Activated T-helper 1 cell treated with anti-CD3 and anti-CD28 coated beads, Interleukin-12 subunit alpha, Interleukin-12 subunit beta, Interleukin-2, Interleukin-4 antibody, amounts not matched to agents 30 ng/mL and 10 ng/mL and 1 ng/mL, durations not matched to agents 14 hours and 24 hours and 36 hours (primary cell): ENCODE measurements at regions not wholly inside any gene's neighbourhood (a gene's known extent, or its start where the extent isn't known, plus 50 kb on each side); places are given as distances from the start of the nearest gene placed in this dataset.

Source experiments
- DNase-seq: peaks from one replicate; pipeline ENCODE4 v3.0.0; 2021; ENCODE audit warnings: low spot score
- H3K27ac Mint-ChIP-seq: one replicate; pipeline ENCODE4 v1.8.0; 2021; ENCODE audit warnings: mild to moderate bottlenecking, mixed read lengths
- H3K27me3 Mint-ChIP-seq: one replicate; pipeline ENCODE4 v1.8.0; 2022; ENCODE audit warnings: mild to moderate bottlenecking, moderate library complexity, mixed read lengths; ENCODE audit not compliant: insufficient read depth
- H3K36me3 Mint-ChIP-seq: one replicate; pipeline ENCODE4 v1.8.0; 2021; ENCODE audit warnings: low read depth, mixed read lengths
- H3K4me1 Mint-ChIP-seq: one replicate; pipeline ENCODE4 v1.8.0; 2021; ENCODE audit warnings: low read depth, mixed read lengths
- H3K4me3 Mint-ChIP-seq: one replicate; pipeline ENCODE4 v1.8.0; 2021; ENCODE audit warnings: mild to moderate bottlenecking, moderate library complexity, mixed read lengths
- H3K9me3 Mint-ChIP-seq: one replicate; pipeline ENCODE4 v1.8.0; 2021; ENCODE audit warnings: mixed read lengths
- intact Hi-C: fragments of 100-400 bp; cut with micrococcal nuclease; formaldehyde crosslinking; loops from one replicate; pipeline ENCODE4 v1.15.1; 2024

DNA sequence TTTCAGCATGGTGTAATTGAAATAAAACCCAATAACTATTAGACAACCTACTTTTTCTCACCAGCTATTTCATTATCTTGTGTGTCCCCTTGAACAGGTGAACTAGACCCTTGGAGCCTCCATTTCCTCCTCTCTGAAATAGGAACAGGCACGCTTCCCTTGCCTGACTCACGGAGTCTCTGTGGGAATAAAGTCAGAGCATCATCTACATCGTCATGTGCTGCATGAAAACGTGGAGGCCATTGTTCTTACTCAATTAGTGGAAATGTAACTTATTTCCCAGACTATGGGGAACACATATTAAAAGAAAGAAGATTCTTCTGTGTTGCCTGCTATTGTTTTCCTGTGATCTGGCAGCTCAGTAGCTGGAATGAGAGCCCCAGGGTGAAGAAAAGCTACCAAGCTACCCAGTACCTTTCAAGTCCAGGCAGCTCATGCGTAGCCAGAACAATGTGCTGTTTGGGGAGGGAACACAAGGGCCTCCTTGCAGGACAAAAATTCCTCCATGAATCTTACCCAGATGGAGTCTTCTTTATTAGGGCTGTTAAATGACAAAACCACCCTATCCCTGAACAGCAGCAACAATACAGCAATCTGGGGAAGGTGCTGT is 59.8 kb downstream of the SOX11 start:
- no peaks in the 10 kb centered on the region for H3K4me1 Mint-ChIP-seq
- H3K9me3 Mint-ChIP-seq = peaks cover 4% of the 10 kb centered on the region
- DNase-seq = no peak
- intact Hi-C loops = no loop called here
- no peaks in the 10 kb centered on the region for H3K36me3 Mint-ChIP-seq
- no peaks in the 10 kb centered on the region for H3K27me3 Mint-ChIP-seq
- no peak overlapping the region for H3K27ac Mint-ChIP-seq
- no peak overlapping the region for H3K4me3 Mint-ChIP-seq

GRCh38 chr2:5756272-5756671 is 64.1 kb downstream of the SOX11 start:
- intact Hi-C loops = no loop called here
- Mint-ChIP-seq H3K36me3 (no peaks in the 10 kb centered on the region), H3K4me1 (no peaks in the 10 kb centered on the region), H3K27ac (no peak overlapping the region), H3K27me3 (no peaks in the 10 kb centered on the region), H3K9me3 (peaks cover 4% of the 10 kb centered on the region), H3K4me3 (no peak overlapping the region)
- DNase-seq = no peak

GRCh38 chr2:5758346-5758745 is 66.2 kb downstream of the SOX11 start:
- intact Hi-C loops = no loop called here
- Mint-ChIP-seq H3K4me1 (no peaks in the 10 kb centered on the region), H3K9me3 (peaks cover 4% of the 10 kb centered on the region), H3K27me3 (no peaks in the 10 kb centered on the region), H3K27ac (no peak overlapping the region), H3K36me3 (no peaks in the 10 kb centered on the region), H3K4me3 (no peak overlapping the region)
- no peak for DNase-seq

GRCh38 chr2:5759949-5760348 is 67.8 kb downstream of the SOX11 start:
- Mint-ChIP-seq H3K9me3 (no peaks in the 10 kb centered on the region), H3K4me1 (no peaks in the 10 kb centered on the region), H3K4me3 (no peak overlapping the region), H3K27ac (no peak overlapping the region), H3K36me3 (no peaks in the 10 kb centered on the region), H3K27me3 (no peaks in the 10 kb centered on the region)
- DNase-seq = no peak
- intact Hi-C loops = no loop called here

DNA sequence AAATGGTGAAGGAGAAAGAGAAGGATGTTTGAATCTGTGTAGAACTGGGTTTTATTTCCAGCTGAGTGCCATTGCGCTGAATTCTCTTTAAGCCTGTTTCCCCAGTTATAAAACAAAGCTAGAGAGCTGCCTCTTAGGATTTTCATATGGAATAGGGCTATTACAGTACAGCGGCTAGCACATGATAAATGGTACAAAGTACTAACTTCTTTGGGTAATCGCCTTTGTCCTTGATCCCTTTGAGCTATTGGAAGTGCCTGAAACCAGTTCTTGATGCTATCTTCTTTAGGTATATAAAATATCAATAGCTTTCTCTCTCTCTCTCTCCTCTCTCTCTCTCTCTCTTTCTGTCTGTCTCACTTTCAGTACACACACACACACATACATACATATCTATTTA is 71.3 kb downstream of the SOX11 start:
- H3K27me3 Mint-ChIP-seq = no peaks in the 10 kb centered on the region
- intact Hi-C loops = no loop called here

DNA sequence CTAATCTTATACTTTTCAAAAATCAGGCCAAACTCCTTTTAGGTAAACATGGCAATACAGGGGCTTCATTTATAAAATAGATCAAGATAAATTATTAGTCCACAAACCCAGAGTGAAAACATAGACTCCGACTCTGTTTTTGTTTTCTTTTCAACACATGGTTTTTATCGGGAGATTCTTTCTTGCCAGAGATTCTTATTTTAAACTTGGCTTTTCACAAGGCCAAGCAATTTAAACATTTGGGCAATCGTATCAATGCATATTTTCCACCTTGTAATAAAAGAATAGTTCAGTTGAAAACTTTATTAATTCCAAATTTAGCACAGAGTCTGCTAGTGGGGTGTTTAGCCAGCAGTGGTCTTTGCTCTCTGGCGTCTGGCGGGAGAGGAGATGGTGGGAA is 71.9 kb downstream of the SOX11 start:
- Mint-ChIP-seq H3K4me1 (no peaks in the 10 kb centered on the region), H3K27me3 (no peaks in the 10 kb centered on the region), H3K9me3 (no peaks in the 10 kb centered on the region), H3K4me3 (no peak overlapping the region), H3K36me3 (no peaks in the 10 kb centered on the region), H3K27ac (no peak overlapping the region)
- intact Hi-C loops = no loop called here
- no peak for DNase-seq

More for the DNA sequence above, 71.3 kb downstream of the SOX11 start:
- Mint-ChIP-seq H3K4me3 (no peak overlapping the region), H3K36me3 (no peaks in the 10 kb centered on the region), H3K27ac (no peak overlapping the region), H3K9me3 (no peaks in the 10 kb centered on the region), H3K4me1 (no peaks in the 10 kb centered on the region)
- DNase-seq = no peak

- Mint-ChIP-seq H3K27me3 (no peaks in the 10 kb centered on the region), H3K9me3 (no peaks in the 10 kb centered on the region), H3K27ac (no peak overlapping the region), H3K36me3 (no peaks in the 10 kb centered on the region), H3K4me3 (no peak overlapping the region), H3K4me1 (no peaks in the 10 kb centered on the region)
- DNase-seq = no peak
- intact Hi-C loops = no loop called here
Observed at GRCh38 chr2:5766056-5766455, 73.9 kb downstream of the SOX11 start.

- Mint-ChIP-seq H3K27ac (no peak overlapping the region), H3K27me3 (no peaks in the 10 kb centered on the region), H3K4me1 (no peaks in the 10 kb centered on the region), H3K4me3 (no peak overlapping the region), H3K36me3 (no peaks in the 10 kb centered on the region), H3K9me3 (no peaks in the 10 kb centered on the region)
- intact Hi-C loops = no loop called here
- DNase-seq = no peak
Observed at GRCh38 chr2:5766561-5766960, 74.4 kb downstream of the SOX11 start.

DNA sequence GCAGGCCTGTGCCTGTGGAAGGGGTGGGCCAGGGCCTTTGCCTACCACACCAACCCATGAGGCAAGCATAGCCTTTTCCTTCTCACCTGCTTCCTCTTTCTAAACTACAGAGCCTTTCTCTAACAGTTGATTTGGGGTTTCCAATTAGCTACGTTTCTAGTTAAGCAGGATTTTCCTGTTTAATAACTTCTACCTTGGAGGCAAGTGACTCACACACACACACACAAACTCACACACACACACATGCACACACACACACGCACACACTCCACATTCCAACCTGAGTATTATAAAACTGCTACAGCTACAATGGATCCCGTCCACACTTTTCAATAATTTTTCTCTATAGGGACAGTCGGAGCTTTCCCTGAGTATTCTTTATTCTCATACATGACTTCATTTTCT is 84.9 kb downstream of the SOX11 start:
- Mint-ChIP-seq H3K27me3 (no peaks in the 10 kb centered on the region), H3K36me3 (no peaks in the 10 kb centered on the region), H3K9me3 (no peaks in the 10 kb centered on the region), H3K4me1 (no peaks in the 10 kb centered on the region), H3K27ac (no peak overlapping the region), H3K4me3 (no peak overlapping the region)
- intact Hi-C loops = no loop called here
- DNase-seq = no peak

DNA sequence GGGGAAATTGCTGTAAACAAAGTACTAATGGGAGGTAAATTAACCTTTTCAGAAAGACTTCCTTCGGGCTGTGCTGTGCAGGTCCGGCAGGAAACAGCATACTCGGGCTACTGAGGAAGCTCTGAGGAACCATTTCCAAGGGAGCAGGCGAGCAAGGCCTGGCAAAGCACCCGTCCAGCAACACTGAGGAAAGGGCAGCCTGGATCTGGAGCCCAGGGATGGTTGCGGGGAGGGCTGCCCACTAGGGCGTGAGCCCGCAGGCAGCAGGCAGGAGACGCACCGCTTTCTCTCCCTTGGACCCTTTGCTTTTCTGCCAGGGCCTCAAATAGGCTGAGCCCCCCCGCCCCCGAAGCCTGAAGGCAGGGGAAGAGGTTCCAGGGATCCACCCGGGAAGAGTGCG is 89.5 kb downstream of the SOX11 start:
- intact Hi-C loops = no loop called here
- no peaks in the 10 kb centered on the region for H3K4me1 Mint-ChIP-seq
- H3K4me3 Mint-ChIP-seq = no peak overlapping the region
- no peak overlapping the region for H3K27ac Mint-ChIP-seq
- no peak for DNase-seq
- H3K36me3 Mint-ChIP-seq = no peaks in the 10 kb centered on the region
- H3K9me3 Mint-ChIP-seq = peaks cover 4% of the 10 kb centered on the region
- no peaks in the 10 kb centered on the region for H3K27me3 Mint-ChIP-seq

GRCh38 chr2:5782103-5782502 is 89.9 kb downstream of the SOX11 start:
- Mint-ChIP-seq H3K9me3 (peaks cover 4% of the 10 kb centered on the region), H3K36me3 (no peaks in the 10 kb centered on the region), H3K4me1 (no peaks in the 10 kb centered on the region), H3K4me3 (no peak overlapping the region), H3K27me3 (no peaks in the 10 kb centered on the region), H3K27ac (no peak overlapping the region)
- intact Hi-C loops = no loop called here
- no peak for DNase-seq

DNA sequence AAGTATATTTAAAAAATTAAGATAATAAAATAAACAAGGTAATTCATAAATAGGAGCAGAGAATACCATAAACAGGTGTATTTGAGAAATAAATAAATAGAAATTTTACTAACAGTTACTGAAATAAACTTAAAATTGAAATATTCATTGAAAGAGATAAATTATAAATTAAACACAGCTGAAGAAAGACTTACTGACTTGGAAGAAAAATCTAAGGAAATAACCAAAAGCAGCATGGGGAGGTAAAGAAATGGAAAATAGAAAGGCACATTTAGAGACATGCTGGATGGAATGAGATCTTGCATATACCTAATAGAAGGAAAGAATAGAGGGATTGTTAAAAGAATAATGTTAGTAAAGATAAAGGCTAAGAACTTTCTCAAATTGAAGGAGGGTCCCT is 96.3 kb downstream of the SOX11 start:
- Mint-ChIP-seq H3K36me3 (no peaks in the 10 kb centered on the region), H3K9me3 (peaks cover 13% of the 10 kb centered on the region), H3K4me3 (no peak overlapping the region), H3K27ac (no peak overlapping the region), H3K27me3 (no peaks in the 10 kb centered on the region), H3K4me1 (no peaks in the 10 kb centered on the region)
- intact Hi-C loops = no loop called here
- DNase-seq = no peak

DNA sequence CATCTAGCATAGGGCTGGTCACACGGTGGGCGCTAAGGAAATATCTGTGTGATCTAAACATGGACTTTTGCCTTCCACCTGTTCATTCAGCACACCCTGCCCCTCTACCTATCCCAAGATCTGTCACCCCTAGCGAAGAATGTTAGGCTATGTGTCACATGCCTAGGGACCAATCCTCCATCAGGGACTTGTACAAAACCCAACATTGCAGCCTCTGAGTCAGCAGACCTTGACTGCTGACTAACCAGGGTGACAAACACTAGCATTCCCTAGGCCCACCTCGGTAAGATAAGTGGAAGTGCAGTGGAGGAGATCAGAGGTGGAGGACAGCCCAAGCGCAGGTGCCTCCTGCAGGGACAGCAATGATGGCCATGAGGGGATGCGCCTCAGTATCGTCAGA is 99.2 kb downstream of the SOX11 start:
- Mint-ChIP-seq H3K27ac (no peak overlapping the region), H3K27me3 (no peaks in the 10 kb centered on the region), H3K4me1 (no peaks in the 10 kb centered on the region), H3K9me3 (peaks cover 8% of the 10 kb centered on the region), H3K36me3 (no peaks in the 10 kb centered on the region), H3K4me3 (no peak overlapping the region)
- intact Hi-C loops = no loop called here
- no peak for DNase-seq

DNA sequence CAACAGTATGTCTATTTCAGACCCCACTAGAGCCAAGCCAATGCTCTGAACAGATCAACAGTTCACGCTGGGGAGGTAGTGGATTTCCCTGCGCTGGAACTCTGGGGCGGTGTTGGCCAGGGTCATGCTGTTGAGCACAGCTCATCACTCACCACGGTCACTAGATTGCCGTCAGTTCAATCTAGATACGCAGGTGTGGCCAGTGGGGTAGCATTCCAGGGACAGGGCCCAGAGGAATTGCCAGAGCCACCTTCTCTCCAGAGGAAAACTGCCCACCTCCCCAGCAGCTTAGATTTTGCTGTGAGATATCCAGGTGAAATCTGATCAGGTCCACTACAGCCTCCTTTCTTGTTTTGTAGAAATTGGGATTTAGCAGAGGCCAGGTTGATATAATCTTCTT is 101.8 kb downstream of the SOX11 start:
- Mint-ChIP-seq H3K4me1 (no peaks in the 10 kb centered on the region), H3K36me3 (no peaks in the 10 kb centered on the region), H3K9me3 (peaks cover 5% of the 10 kb centered on the region), H3K27ac (no peak overlapping the region), H3K4me3 (no peak overlapping the region), H3K27me3 (no peaks in the 10 kb centered on the region)
- no peak for DNase-seq
- intact Hi-C loops = no loop called here
